Superior temporal gyrus (tissue), 1 donor: ENCODE measurements at regions not wholly inside any gene's neighbourhood (a gene's known extent, or its start where the extent isn't known, plus 50 kb on each side); places are given as distances from the start of the nearest gene placed in this dataset.
"Not testable (repeated sequence)": the region's sequence is repeated elsewhere in the genome, so short reads cannot be mapped to it uniquely, and the experiment has no call there.

Experiments
- DNase-seq: peaks from one replicate; pipeline ENCODE4 v3.0.0-alpha.2; 2016; ENCODE audit errors: extremely low spot score

- no peak for DNase-seq
These were observed 142.8 kb upstream of the RAI2 start for GRCh38 chrX:18003876-18004275.

- no peak for DNase-seq
These were observed 141.7 kb upstream of the RAI2 start for GRCh38 chrX:18002791-18003190.

GRCh38 chrX:17994429-17994828 is 133.3 kb upstream of the RAI2 start:
- peak; percentile 14 for DNase-seq

- no peak for DNase-seq
These were observed 132.0 kb upstream of the RAI2 start for GRCh38 chrX:17993062-17993461.

GRCh38 chrX:17990532-17990931 is 129.4 kb upstream of the RAI2 start:
- DNase-seq: no peak

- DNase-seq: no peak
These were observed 126.7 kb upstream of the RAI2 start for GRCh38 chrX:17987783-17988182.

- no peak for DNase-seq
These were observed 125.9 kb upstream of the RAI2 start for GRCh38 chrX:17986977-17987376.

GRCh38 chrX:17986440-17986839 is 125.3 kb upstream of the RAI2 start:
- no peak for DNase-seq

- no peak for DNase-seq
These were observed 123.3 kb upstream of the RAI2 start for GRCh38 chrX:17984415-17984814.

GRCh38 chrX:17983389-17983788 is 122.3 kb upstream of the RAI2 start:
- no peak for DNase-seq

- DNase-seq: no peak
These were observed 116.6 kb upstream of the RAI2 start for GRCh38 chrX:17977696-17978095.

GRCh38 chrX:17976955-17977354 is 115.9 kb upstream of the RAI2 start:
- no peak for DNase-seq

GRCh38 chrX:17975349-17975748 is 114.3 kb upstream of the RAI2 start:
- not testable (repeated sequence) for DNase-seq

GRCh38 chrX:17968367-17968766 is 107.3 kb upstream of the RAI2 start:
- DNase-seq: no peak

- DNase-seq: no peak
These were observed 106.8 kb upstream of the RAI2 start for GRCh38 chrX:17967888-17968287.

- no peak for DNase-seq
These were observed 103.8 kb upstream of the RAI2 start for GRCh38 chrX:17964871-17965270.

- no peak for DNase-seq
These were observed 99.8 kb upstream of the RAI2 start for GRCh38 chrX:17960891-17961290.

GRCh38 chrX:17944833-17945497 is 83.9 kb upstream of the RAI2 start:
- DNase-seq: no peak

- not testable (repeated sequence) for DNase-seq
These were observed 80.1 kb upstream of the RAI2 start for GRCh38 chrX:17941171-17941570.

- DNase-seq: no peak
These were observed 78.6 kb upstream of the RAI2 start for GRCh38 chrX:17939724-17940123.

- DNase-seq: no peak
These were observed 72.8 kb upstream of the RAI2 start for GRCh38 chrX:17933856-17934255.

- no peak for DNase-seq
These were observed 71.7 kb upstream of the RAI2 start for GRCh38 chrX:17932781-17933180.

- DNase-seq: no peak
These were observed 70.8 kb upstream of the RAI2 start for GRCh38 chrX:17931855-17932254.

- DNase-seq: no peak
These were observed 69.8 kb upstream of the RAI2 start for GRCh38 chrX:17930850-17931249.
